GM10847 (cell line): ENCODE measurements at regions not wholly inside any gene's neighbourhood (a gene's known extent, or its start where the extent isn't known, plus 50 kb on each side); places are given as distances from the start of the nearest gene placed in this dataset.

Experiments
- POLR2A ChIP-seq: IDR thresholded peaks from 2 replicates; pipeline ENCODE4 v1.6.1; 2011; ENCODE audit not compliant: insufficient read length; ENCODE audit errors: extremely low read depth

DNA sequence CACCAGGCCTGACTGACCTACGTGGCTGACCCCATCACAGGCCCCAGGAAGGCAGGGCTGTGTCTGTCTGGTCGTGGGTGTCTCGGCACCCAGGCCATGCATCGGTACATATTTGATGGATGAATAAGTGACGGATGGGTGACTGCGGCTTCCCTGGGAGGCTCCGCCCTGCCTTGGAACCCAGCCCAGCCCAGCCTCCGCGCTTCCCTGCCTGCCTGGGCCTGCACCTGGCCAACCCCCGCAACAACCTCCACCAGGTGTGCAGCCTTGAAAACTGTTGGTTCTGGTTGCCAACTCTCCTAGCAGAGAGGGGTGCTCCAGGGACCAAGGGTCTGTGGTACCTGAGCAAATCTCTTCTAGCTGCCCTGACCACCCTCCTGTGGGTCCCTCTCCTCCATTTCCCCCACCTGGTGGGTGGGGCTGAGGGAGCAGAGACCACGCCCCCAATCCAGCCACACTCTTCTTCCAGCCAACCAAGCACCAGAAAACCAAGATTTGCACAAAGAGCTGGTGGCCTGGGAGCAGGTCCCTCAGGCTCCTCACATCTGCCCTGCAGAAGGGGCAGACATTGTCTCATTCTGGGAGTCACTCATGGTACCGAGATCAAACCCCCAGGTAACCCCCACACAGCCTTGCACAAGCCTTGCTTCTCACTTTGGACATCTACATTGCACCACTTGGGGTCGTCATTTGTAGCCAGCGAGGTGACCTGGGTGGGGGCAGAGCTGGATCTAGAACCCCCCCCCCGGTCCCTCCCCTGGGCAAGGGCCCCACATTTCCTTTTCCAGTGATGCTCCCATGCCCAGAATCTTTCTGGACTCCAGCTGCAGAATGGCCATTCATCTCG is 100.6 kb upstream of the IER5L start:
- TF ChIP-seq POLR2A, result no peak

DNA sequence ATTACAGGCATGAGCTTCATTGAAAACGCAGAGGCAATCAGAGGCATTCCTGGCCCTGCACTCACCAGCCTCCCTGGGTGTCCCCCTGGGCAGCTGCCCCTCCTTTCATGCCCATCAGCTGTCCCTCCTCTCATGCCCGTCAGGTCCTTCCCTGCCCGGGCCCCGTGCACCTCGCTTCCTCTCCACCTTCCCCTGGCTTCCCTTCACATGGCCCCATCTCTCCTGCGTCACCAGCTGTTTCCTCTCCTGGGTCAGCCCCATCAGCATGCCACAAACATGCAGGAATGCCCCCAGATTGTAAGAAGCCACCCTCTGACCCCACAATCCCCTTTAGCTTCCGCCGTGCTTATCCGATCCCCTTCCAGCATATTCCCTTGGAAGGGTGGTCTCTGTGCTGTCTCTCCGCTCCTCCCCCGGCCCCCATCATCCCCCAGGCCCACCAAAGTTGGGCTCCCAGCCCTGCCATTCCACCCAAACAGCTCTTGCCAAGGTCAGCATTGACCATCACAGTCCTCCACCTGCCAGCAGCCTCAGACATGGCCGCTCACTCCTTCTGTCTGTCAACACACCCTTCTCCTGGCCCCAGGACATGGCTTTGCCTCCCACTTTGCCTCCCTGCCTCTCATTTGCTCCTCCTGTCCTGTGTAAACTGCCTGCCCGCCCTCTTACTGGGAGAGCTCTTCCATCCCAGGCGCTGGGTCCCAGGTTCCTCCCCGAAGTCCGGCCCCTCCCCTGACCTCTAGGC is 98.6 kb upstream of the IER5L start:
- TF ChIP-seq POLR2A, result no peak

- TF ChIP-seq POLR2A, result no peak
Measured at GRCh38 chr9:129275626-129276247, 97.7 kb upstream of the IER5L start.

GRCh38 chr9:129273941-129274684 is 96.1 kb upstream of the IER5L start:
- no peak for TF ChIP-seq POLR2A

- no peak for TF ChIP-seq POLR2A
Measured at GRCh38 chr9:129273136-129273895, 95.3 kb upstream of the IER5L start.

DNA sequence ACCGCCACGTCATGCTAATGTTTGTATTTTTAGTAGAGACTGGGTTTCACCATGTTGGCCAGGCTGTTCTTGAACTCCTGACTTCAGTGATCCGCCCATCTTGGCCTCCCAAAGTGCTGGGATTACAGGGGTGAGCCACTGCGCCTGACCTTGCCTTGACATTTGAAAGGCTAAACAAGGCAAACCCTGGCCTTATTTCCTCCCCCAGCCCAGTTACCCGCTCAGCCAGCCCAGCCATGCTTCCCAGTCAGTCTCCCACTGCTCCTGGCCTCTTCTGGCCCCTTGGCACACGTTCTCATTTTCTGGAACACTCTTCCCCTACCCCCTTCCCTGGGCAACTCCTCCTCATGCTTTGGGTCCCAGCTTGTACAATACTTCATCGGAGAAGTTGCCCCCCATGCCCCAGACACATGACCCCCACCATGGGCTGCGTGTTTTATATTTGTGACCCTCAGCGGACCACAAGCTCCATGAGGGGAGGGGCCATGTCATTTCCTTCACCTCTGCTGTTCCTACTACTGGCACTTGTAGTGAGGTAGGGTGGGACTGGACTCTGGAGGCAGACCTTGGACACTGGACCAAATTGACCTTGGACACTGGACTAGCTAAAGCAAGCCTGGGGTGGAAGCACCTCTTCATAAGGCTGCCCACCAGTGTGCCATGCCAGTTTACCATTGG is 94.4 kb upstream of the IER5L start:
- TF ChIP-seq POLR2A, result no peak

GRCh38 chr9:129270903-129271431 is 92.9 kb upstream of the IER5L start:
- no peak for TF ChIP-seq POLR2A

GRCh38 chr9:129270205-129270604 is 92.1 kb upstream of the IER5L start:
- TF ChIP-seq POLR2A, result no peak

GRCh38 chr9:129267141-129267540 is 89.1 kb upstream of the IER5L start:
- no peak for TF ChIP-seq POLR2A

GRCh38 chr9:129266536-129266935 is 88.5 kb upstream of the IER5L start:
- no peak for TF ChIP-seq POLR2A

DNA sequence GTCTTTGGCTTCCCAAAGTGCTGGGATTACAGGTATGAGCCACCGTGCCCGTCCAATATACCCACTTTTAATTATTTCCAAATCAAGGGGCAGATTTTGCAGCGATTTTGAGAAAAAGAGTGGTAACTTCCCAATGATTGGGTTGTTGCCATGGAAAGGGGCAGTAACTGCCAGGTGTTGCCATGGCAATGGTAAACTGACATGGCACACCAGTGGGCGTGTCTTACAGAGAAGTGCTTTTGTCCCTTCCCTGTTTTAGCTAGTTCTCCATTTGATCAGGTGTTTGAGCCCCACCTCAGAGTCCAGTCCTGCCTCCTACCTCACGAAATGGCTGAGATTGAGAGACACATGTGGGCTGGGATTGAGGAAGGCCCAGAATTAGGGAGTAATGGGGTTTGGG is 86.3 kb upstream of the IER5L start:
- TF ChIP-seq POLR2A, result no peak

GRCh38 chr9:129263836-129264235 is 85.8 kb upstream of the IER5L start:
- TF ChIP-seq POLR2A, result no peak

GRCh38 chr9:129262261-129262660 is 84.2 kb upstream of the IER5L start:
- TF ChIP-seq POLR2A, result no peak

DNA sequence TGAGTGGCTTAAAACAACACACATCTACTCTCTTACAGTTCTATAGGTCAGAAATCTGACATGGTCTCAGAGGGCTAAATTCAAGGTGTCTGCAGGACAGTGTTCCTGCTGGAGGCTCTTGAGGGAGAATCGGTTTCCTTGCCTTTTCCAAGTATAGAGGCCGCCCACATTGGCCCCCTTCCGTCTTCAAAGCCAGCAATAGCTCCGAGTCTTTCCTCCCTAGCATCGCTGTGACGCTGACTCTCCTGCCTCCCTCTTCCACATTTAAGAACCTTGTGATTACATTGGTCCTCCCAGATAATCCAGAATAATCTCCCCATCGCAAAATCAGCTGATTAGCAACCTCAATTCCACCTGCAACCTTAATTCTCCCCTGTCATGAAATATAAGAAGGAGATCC is 81.3 kb upstream of the IER5L start:
- TF ChIP-seq POLR2A, result no peak
